ENCODE measurements at regions not wholly inside any gene's neighbourhood (a gene's known extent, or its start where the extent isn't known, plus 50 kb on each side); places are given as distances from the start of the nearest gene placed in this dataset.

GRCh38 chr18:42401131-42401673 is 446.2 kb downstream of the PIK3C3 start:
- no peak for DNase-seq (ENCODE audit: low spot score)

GRCh38 chr18:42404151-42404550 is 449.1 kb downstream of the PIK3C3 start:
- no peak for DNase-seq (ENCODE audit: low spot score)

DNA sequence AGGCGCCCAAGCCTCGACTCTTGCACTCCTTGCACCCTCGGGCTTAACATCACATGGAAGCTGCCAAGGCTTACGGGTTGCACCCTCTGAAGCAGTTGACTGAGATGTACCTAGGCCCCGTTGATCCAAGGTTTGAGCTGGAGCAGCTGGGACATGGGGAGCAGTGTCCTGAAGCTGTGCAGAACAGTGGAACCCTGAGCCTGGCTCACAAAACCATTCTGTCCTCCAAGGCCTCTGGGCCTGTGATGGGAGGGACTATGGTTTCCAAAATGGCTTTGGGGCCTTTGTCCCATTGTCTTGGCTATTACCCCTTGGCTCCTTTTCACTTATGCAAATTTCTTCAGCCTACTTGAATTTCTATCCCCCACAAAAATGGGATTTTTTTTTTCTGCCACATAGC is 454.0 kb downstream of the PIK3C3 start:
- DNase-seq (ENCODE audit: low spot score) = no peak

GRCh38 chr18:42412281-42412680 is 457.2 kb downstream of the PIK3C3 start:
- DNase-seq (ENCODE audit: low spot score) = no peak

DNA sequence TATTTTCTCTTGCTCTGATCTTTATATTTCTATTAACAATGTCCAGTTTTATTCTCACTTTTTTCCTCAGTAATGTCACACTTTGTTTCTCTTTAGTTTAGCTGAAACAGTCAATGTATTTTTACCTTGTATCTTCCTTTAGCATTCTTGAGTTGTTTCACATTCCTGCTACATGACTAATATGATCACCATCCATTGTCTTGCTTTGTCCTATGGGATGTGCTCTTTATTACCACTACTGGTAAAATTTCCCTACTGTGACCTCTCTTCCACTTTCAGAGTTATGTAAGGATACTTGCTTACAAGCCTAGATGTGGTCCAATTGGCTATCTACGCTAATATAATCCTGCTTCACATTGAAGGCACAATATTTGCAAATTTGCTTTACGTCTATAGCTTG is 457.9 kb downstream of the PIK3C3 start:
- DNase-seq (ENCODE audit: low spot score) = no peak

GRCh38 chr18:42413870-42414269 is 458.8 kb downstream of the PIK3C3 start:
- no peak for DNase-seq (ENCODE audit: low spot score)

GRCh38 chr18:42414756-42415454 is 459.9 kb downstream of the PIK3C3 start:
- DNase-seq (ENCODE audit: low spot score) = no peak

DNA sequence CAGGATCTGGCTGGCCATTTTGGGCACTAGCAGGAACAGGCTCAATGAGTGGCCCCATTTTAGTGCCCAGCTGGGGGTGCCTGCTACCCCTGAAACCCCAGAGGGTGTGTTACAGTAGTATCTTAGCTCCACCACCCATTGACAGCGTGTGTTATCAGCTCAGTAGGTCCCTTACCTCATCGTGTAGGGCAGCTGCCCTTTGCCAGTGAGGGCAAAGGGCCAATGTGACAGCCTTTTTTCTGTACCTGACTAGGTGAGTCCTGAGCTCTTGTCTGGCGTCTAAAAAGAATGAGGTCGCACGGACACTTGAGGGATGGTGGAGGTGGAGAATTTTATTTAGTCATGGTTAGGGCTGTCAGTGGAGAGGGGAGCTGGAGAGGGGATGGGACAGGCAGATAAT is 462.2 kb downstream of the PIK3C3 start:
- DNase-seq (ENCODE audit: low spot score) = no peak

- DNase-seq (ENCODE audit: low spot score) = no peak
Measured at GRCh38 chr18:42418121-42418520, 463.1 kb downstream of the PIK3C3 start.

DNA sequence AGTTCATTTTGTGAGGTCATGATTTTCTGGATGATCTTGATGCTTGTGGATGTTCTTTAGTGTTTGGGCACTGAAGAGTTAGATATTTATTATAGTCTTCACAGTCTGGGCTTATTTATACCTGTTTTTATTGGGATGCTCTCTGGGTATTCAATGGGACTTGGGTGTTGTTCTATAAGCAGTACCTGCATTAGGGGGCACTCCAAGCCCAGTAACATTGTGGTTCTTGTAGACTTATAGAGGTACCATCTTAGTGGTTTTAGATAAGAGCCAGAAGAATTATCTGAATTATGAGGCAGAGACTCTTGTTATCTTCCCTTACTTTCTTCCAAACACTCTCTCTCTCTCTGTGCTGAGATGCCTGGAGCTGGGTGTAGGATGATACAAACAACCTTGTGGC is 470.0 kb downstream of the PIK3C3 start:
- DNase-seq (ENCODE audit: low spot score) = no peak

GRCh38 chr18:42426496-42427015 is 471.5 kb downstream of the PIK3C3 start:
- no peak for DNase-seq (ENCODE audit: low spot score)

DNA sequence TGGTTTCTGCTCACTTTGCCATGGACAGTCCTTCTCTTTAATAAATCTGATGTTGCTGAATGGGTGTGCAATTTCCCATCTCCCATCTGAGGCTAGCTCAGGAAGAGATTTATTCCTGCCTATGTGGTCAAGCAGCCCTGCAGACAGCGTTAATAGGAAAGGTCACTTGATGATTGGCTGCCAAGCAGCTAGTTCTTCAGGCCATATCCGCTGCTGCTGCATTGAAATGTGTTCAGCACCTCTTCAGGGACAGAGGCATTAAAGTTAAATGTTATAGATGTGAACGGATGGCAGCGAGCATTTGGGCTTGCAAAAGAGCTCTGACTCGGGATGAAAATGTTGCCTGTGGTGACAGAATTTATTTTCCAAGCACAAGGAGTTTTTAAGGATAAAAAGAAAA is 474.2 kb downstream of the PIK3C3 start:
- no peak for DNase-seq (ENCODE audit: low spot score)

GRCh38 chr18:42436222-42436765 is 481.3 kb downstream of the PIK3C3 start:
- no peak for DNase-seq (ENCODE audit: low spot score)

- no peak for DNase-seq (ENCODE audit: low spot score)
Measured at GRCh38 chr18:42437001-42437400, 482.0 kb downstream of the PIK3C3 start.

GRCh38 chr18:42437646-42438045 is 482.6 kb downstream of the PIK3C3 start:
- DNase-seq (ENCODE audit: low spot score) = no peak

DNA sequence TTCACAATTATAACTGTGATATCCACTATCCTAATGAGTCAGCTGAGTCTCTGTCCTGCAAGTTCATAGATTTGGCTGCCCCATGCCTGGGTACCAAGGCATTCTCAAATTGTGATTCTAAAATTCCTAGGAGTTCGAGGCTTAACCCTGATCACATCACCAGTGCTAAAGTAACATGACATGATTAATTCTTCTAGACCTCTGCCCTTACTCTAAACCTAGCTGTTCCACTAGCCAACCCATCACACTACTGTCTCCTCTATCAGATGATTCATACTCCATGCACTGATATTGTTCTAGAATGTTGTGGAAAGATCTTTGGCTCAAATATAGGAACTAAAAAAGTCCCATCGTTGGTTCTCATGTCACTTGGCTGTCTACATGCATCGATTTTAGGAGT is 487.6 kb downstream of the PIK3C3 start:
- DNase-seq (ENCODE audit: low spot score) = no peak

DNA sequence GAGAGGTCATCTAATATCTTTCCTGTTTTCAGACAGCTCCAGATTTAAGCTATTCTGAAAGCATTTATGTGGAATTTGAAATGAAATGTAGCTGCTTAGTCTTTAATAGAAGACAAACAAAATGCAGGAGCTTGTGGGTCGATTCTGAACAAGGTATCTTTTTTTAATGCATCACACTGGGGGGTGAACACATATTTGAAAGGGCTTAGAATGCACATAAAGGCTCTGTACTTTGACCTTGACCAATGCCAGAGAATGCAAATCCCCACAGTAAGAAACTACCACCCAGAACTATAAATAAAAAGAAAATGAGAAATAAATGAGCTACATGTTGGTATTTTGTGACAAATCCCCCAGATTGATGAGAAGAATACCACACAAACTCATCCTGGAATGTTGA is 489.3 kb downstream of the PIK3C3 start:
- DNase-seq (ENCODE audit: low spot score) = no peak

DNA sequence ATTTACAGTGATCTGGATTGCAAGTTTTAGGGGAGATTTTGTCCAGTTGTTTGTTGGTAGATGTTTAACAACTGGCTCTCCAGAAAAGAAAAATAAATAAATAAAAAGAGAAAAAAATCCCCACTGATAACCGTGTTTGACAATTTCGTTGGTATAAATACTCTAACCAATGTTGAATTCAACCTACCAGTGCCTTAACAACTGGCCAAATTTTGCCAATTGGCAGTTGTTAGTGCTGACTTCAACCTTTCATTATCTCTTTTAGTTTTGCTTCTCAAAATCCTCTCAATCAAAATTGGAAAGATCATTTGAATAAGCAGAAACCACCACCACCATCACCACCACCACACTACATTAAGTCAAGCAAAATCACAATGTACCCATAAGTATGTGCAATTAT is 490.3 kb downstream of the PIK3C3 start:
- DNase-seq (ENCODE audit: low spot score) = no peak

GRCh38 chr18:42446195-42446594 is 491.2 kb downstream of the PIK3C3 start:
- no peak for DNase-seq (ENCODE audit: low spot score)

- no peak for DNase-seq (ENCODE audit: low spot score)
Measured at GRCh38 chr18:42447688-42448087, 492.7 kb downstream of the PIK3C3 start.

DNA sequence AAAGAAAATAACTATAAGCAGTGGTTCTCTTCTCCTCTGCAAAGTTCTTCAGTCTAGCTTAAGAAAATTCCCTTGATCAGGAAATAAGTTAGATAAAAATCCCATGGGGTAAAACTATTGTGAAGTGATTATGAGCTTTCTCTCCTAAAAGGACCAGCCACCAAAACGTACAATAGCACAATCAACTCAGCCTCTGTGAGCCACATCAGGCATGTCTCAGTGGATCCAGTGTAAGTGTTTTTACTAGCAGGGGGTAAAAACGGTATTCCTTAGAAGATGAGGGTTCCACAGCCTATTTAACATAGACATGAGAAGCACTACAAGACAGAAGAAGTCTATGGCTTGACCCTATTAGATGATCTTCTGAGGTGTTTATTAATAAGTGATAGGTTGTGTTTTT is 503.2 kb downstream of the PIK3C3 start:
- DNase-seq (ENCODE audit: low spot score) = no peak

DNA sequence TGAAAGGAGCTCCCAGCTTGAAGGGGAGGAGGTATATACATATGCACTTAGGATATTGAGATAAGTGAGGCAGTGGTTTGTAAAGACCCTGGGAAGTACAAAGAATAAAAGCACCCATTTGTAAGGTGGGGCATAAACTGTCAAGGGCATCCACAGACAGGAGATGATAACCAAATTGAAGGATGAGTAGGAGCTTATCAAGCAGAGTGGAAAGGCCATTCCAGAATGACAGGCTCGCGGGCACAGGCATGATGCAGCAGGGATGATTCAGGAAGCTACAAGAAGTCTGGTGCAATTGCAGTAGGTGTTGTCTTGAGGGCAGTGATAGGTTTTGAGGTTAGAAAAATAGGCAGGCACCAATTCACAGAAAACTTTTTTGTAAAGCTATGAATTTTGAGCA is 504.8 kb downstream of the PIK3C3 start:
- DNase-seq (ENCODE audit: low spot score) = no peak

GRCh38 chr18:42471885-42472284 is 516.9 kb downstream of the PIK3C3 start:
- DNase-seq (ENCODE audit: low spot score) = no peak

DNA sequence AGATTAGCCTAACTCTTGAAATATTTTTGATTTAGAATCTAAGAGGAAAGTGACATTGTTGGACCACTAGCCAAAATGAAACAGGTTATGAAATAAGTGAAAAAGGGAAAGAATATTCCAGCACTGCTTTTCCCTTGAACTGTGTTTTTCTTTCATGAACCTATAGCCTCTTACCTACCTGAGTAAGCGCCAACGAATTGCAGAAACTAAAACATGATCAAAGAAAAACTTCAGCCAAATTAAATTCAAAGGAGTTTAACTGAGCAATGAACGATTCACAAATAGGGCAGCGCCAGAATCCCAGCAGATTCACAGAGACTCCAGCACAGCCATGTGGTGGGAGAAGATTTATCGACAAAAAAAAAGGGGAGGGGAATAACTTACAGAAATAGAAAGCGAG is 518.6 kb downstream of the PIK3C3 start:
- DNase-seq (ENCODE audit: low spot score) = no peak

Data from hematopoietic multipotent progenitor cell treated with erythropoietin and hydrocortisone succinate and interleukin-3 and kit ligand, for 17 days (in vitro differentiated cells).